GM12874 (cell line): ENCODE measurements at regions not wholly inside any gene's neighbourhood (a gene's known extent, or its start where the extent isn't known, plus 50 kb on each side); places are given as distances from the start of the nearest gene placed in this dataset.

ENCODE experiments used
- TF ChIP-seq, protein P1 (sequence below): IDR thresholded peaks from 2 replicates; pipeline ENCODE4 v1.5.1; 2011; ENCODE audit warnings: low read depth, mild to moderate bottlenecking, control low read depth, low read length, moderate library complexity; ENCODE audit not compliant: insufficient read depth

DNA sequence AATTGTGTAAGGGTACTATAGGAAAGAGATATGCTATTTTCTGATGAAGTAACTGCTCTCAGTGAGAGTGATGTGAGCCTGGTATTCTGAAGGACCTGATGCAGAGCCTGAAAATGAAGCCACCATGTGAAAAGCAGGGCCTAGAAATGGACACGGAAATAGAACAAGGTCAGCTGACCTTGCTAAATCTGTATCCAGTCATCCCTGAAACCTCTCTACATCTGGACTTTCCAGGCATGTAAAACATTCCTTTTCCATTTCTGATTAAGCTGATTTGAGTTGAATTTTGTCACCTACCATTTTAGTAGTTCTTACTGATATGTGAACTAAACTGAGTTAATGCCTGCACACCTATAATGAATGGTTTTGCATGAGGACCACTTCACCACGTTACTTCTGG is 72.4 kb upstream of the NEIL3 start:
- TF ChIP-seq, protein P1, sequence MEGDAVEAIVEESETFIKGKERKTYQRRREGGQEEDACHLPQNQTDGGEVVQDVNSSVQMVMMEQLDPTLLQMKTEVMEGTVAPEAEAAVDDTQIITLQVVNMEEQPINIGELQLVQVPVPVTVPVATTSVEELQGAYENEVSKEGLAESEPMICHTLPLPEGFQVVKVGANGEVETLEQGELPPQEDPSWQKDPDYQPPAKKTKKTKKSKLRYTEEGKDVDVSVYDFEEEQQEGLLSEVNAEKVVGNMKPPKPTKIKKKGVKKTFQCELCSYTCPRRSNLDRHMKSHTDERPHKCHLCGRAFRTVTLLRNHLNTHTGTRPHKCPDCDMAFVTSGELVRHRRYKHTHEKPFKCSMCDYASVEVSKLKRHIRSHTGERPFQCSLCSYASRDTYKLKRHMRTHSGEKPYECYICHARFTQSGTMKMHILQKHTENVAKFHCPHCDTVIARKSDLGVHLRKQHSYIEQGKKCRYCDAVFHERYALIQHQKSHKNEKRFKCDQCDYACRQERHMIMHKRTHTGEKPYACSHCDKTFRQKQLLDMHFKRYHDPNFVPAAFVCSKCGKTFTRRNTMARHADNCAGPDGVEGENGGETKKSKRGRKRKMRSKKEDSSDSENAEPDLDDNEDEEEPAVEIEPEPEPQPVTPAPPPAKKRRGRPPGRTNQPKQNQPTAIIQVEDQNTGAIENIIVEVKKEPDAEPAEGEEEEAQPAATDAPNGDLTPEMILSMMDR: no peak

DNA sequence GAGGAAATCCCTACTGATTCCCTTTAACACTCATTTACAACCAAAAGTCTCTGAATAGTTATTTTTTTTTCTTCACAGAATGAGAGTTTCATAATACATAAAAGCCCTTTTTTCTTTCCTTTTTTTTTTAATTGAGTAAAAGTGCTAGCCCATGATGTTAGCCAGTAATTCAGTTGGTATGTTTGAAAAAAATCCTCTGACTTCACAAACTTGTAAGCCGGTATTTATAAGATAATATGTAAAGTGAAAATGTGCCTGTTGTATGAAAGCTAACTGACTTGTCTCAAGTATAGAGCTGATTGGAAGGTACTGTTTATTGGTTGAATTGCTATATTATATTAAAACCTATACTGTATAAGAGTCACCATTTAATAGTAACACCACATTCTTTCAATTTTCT is 70.2 kb upstream of the NEIL3 start:
- TF ChIP-seq, protein P1: no peak

DNA sequence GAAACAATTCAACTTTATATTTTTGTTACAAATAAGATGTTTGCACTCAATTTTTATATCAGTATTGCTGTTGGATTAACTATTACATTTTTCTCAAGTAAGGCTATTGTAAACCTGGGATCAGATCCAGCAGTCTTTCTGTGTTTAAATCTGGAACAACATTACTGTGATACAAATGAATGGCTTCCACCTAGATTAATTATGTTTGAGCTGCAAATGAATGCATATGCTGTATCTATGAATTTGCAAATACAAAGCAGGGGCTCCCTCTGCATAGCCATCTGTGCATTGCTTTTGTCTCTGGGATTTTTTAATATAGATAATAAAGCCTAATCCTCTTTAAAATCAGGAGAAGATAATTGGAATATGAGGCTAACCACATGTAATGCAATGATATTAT is 69.8 kb upstream of the NEIL3 start:
- TF ChIP-seq, protein P1: no peak

DNA sequence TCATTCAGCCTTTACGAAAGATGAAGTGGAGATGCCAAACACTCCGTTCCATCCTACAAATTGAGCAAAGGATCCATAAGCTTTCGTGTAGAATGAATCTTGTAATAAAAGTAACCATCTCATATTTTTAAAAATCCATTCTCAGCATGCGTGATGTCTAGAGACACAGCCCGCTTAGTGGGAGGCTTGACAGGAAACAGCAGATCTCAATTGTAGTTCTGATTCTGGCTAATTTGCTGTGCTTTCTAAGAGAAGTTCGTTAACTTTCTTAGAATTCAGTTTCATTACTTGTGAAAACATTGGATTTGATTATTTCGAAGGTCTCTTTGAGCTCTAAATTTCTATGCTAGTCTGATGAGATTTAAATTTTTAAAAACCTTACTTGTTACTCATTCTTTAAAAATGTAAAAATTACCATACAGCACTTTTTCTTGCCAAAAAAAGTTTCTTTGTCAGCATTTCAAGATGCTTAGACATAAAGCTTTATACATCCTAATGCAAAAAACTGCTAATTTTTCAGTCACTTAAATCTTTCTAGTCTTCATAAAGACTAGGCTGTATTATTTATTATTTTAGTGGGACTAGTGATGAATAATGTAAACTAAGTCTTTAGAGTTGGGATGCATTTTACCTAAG is 66.9 kb upstream of the NEIL3 start:
- TF ChIP-seq, protein P1: no peak

DNA sequence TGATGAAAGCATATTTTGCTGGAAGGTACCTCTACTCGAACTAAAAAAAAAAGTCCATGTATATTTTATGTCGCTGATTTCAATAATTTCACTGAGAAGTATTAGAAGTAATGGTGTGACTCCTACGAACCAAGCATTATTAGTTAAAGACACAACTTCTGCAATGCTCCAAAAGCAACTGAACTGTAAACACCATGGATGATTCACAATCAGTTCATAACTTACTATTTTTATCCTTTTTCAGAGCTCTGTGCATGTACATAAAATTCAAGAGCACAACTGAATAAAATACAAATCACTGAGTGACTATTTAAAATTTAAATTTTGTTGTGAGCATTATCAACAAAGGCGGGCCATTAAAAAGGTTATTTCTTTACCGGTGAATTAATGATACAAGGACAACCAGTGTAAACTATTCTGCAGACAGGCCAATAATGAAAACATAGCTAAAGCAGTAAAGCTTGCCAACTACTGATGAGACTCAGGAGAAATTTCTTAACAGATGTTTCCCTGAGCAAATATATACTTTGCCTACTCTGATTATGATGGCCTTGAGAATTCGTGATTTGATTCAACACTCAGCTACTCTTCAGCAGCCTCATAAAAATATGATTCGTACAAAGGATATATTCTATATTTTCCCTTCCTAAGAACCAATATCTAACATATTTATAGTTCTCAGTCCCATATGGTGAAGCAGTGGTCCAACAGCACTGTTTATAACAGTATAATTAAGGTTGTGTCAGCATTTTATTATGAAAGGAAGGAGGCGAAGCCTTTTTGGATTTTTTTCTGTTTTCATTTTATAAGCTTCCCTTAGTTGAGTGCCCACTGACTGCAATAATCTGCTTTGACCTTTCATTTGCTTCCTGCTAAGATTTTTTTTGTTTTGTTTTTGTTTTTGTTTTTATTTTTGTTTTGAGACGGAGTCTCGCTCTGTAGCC is 62.8 kb upstream of the NEIL3 start:
- TF ChIP-seq, protein P1: no peak

DNA sequence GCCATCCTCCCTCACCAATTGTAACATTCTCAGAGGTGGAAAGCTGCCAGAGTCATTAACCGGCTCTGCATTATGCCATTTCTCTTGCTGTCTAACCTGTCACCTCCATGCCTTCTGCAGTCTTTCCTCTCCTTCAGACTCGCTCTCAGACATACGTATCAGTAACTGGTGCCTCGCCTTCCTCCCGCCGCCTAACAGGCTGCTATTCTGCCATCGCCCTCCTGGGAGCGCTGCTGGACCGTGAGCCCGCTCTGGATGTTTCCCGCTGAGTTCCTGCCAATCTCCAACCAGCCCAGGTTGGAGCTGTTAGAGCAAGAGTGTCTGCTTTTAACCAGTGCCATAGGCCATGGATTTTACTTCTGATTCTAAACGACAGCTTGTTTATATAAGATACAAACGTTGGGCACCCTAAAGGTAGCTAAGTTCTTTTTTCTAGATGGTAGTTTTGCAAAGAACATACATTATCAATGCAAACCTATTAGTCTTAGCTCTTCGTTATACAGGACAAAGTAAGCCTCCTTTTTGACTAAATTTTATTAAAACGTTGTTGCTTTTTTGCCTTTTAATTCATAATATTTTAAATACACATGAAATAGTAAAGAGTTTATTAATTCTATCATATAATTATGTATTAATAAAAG is 59.5 kb upstream of the NEIL3 start:
- TF ChIP-seq, protein P1: peak; percentile 92

DNA sequence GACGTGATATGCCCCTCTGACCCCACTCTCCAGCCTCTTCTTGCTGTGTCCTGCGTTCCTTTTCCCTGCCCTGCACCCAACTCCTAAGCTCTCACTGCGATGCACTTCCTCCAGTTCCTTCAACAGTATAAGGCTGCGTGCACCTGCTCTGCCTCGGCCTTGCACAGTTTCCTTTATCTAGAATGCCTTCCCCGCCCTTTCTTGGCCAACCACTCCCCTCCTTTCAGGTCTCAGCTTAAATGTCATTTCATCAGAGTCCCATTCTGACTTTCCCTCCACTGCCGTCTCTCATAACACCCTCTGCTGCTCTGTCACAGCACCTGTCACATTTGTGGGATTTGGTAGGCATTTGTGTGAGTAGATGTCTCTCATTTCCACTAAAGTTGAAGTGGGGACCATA is 58.4 kb upstream of the NEIL3 start:
- TF ChIP-seq, protein P1: no peak
